Adrenal gland (tissue), 5 donors: ENCODE measurements at regions not wholly inside any gene's neighbourhood (a gene's known extent, or its start where the extent isn't known, plus 50 kb on each side); places are given as distances from the start of the nearest gene placed in this dataset.

Source experiments
- CTCF ChIP-seq, 6 experiments: fragments of 450-650 bp in 4 of 6; fragments of 200-600 bp in 2 of 6; sonication (generic) in 1 of 6; IDR thresholded peaks; 1 replicate in 5 of 6; 2 replicates in 1 of 6; pipeline versions ENCODE4 v1.5.1 to v1.8.0; 2016 to 2021; ENCODE audit warnings: antibody characterized with exemption in 6 of 6, mild to moderate bottlenecking in 2 of 6, moderate library complexity in 1 of 6
- POLR2A ChIP-seq, 2 donors: fragments of 450-650 bp; IDR thresholded peaks; one replicate each; pipeline ENCODE4 v1.6.1; 2017; ENCODE audit warnings: antibody characterized with exemption in 2 of 2, mild to moderate bottlenecking in 2 of 2, moderate library complexity in 1 of 2
- donor health status: DM: no; HTN: no; CAD: no.

GRCh38 chr3:148026009-148026588 is 616.9 kb downstream of the ZIC1 start:
- TF ChIP-seq CTCF (IDR thresholded peaks at IDR 0.05) (no peak), POLR2A (IDR thresholded peaks at IDR 0.05) (no peak)
